ENCODE measurements at regions not wholly inside any gene's neighbourhood (a gene's known extent, or its start where the extent isn't known, plus 50 kb on each side); places are given as distances from the start of the nearest gene placed in this dataset.

GRCh38 chr16:5635331-5635730 lies 537.7 kb upstream of the EEF2KMT start:
- TF ChIP-seq EZH2phosphoT487 (conservative IDR thresholded peaks at IDR 0.05; ENCODE audit: low read length), result no peak
- no peak for TF ChIP-seq CTCF (IDR thresholded peaks at IDR 0.05; ENCODE audit: insufficient read depth, low read length, poor library complexity, severe bottlenecking)

Data from SU-DHL-6 (cell line).